ENCODE measurements at regions not wholly inside any gene's neighbourhood (a gene's known extent, or its start where the extent isn't known, plus 50 kb on each side); places are given as distances from the start of the nearest gene placed in this dataset.

GRCh38 chrX:35351795-35352483 is 409.3 kb downstream of the FAM47B start:
- no peak for ATAC-seq
- no peaks in the 10 kb centered on the region for H3K27me3 ChIP-seq
- intact Hi-C loops (cut with DNase I), result no loop called here
- H3K4me1 ChIP-seq, result no peaks in the 10 kb centered on the region
- H3K4me3 ChIP-seq, result no peak overlapping the region
- no peak for DNase-seq
- H3K27ac ChIP-seq, result no peak overlapping the region
- peaks cover 0 to 21% (median 0%) of the 10 kb centered on the region in 11 donors for H3K9me3 ChIP-seq
- TF ChIP-seq CTCF (IDR thresholded peaks at IDR 0.05), result no peak
- WGBS, 2 donors, result 85 to 87% methylated on average over 5 of the region's 5 CpGs
- H3K36me3 ChIP-seq, result no peaks in the 10 kb centered on the region

DNA sequence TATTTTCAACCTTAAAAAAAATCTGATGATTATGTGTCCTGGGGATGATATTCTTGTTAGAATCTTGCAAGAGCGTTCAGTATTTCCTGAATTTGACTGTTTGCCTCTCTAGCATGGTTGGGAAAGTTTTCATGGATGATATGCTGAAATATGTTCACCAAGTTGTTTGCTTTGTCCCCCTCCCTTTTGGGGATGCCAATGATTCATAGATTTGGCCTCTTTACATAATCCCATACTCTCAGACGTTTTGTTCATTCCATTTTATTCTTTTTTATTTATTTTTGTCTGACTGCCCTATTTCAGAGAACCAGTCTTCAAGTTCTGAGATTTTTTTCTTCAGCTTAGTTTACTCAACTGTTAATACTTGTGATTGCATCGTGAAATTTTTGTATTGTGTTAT is 415.1 kb downstream of the FAM47B start:
- no peak for TF ChIP-seq CTCF (IDR thresholded peaks at IDR 0.05)
- Histone ChIP-seq H3K4me3 (no peak overlapping the region), H3K4me1 (no peaks in the 10 kb centered on the region), H3K9me3 (peaks cover 0 to 24% (median 0%) of the 10 kb centered on the region in 11 donors), H3K36me3 (no peaks in the 10 kb centered on the region), H3K27me3 (no peaks in the 10 kb centered on the region), H3K27ac (no peak overlapping the region)
- 76 to 82% methylated on average over 3 of the region's 3 CpGs for WGBS, 2 donors
- intact Hi-C loops (cut with DNase I), result no loop called here
- no peak for DNase-seq
- ATAC-seq, result no peak

- ATAC-seq (no peak), DNase-seq (no peak)
- no peaks in the 10 kb centered on the region for H3K36me3 ChIP-seq
- 92 to 94% methylated on average over 4 of the region's 4 CpGs for WGBS, 2 donors
- H3K27ac ChIP-seq, result no peak overlapping the region
- no peak for TF ChIP-seq CTCF (IDR thresholded peaks at IDR 0.05)
- no peak overlapping the region for H3K4me3 ChIP-seq
- no peaks in the 10 kb centered on the region for H3K27me3 ChIP-seq
- intact Hi-C loops (cut with DNase I), result no loop called here
- H3K4me1 ChIP-seq, result no peaks in the 10 kb centered on the region
- no peaks in the 10 kb centered on the region for H3K9me3 ChIP-seq
Observed at GRCh38 chrX:35362866-35363265, 420.3 kb downstream of the FAM47B start.

- H3K27me3 ChIP-seq, result peaks cover 0 to 7% (median 0%) of the 10 kb centered on the region in 7 donors
- DNase-seq (no peak), ATAC-seq (no peak)
- H3K4me1 ChIP-seq, result no peaks in the 10 kb centered on the region
- TF ChIP-seq CTCF (IDR thresholded peaks at IDR 0.05), result no peak
- 70 to 77% methylated on average over 1 of the region's 1 CpG for WGBS, 2 donors
- no peak overlapping the region for H3K4me3 ChIP-seq
- H3K27ac ChIP-seq, result no peak overlapping the region
- no peaks in the 10 kb centered on the region for H3K9me3 ChIP-seq
- intact Hi-C loops (cut with DNase I), result loop anchor here in 1 of 10 donors (10.0 kb wide), 1 partner anchor 61 kb away; no protein-coding TSS in a partner anchor
- H3K36me3 ChIP-seq, result no peaks in the 10 kb centered on the region
Observed at GRCh38 chrX:35374116-35374515, 424.0 kb upstream of the MAGEB16 start.

Measured in heart right ventricle (tissue), 16 donors.